ENCODE measurements at regions not wholly inside any gene's neighbourhood (a gene's known extent, or its start where the extent isn't known, plus 50 kb on each side); places are given as distances from the start of the nearest gene placed in this dataset.

DNA sequence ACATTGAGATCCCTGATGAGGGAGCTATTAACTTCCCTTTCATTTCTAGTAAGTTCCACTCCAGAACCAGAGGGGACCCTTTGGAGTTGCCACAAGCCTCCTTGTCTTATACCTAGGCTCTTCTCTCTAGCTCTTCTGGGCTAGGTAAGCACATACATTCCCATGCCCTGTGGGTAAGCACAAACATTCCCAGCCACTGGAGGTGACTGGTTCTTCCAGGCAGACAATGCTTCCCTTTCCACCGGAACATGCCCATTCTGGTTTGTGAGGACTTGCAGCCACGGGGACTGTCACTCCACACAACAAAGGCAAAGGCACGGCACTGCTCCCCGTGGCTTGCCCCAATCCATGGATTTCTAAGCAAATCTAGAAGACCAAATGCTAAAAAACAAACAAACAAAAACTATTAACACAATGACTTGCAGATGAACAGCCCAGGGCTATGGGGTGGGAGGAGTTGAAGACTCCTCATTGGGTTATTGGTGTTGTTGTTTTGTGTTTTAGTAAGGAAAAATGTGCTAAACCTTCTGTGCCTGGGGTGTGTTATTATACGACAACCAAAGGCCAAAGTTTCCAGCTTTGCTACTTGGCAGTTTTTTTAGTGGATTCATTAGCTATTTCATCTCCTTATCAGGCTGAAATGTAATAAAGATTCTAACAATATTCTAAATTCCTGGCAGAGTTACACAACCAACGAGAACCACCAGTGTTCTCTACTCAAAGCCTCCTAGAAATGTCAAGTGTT, 276.2 kb downstream of the SYK start:
- H3K27ac ChIP-seq: peak overlapping the region in 3 of 4 donors; percentile 24 to 72 (median 66)
- no peaks in the 10 kb centered on the region for H3K27me3 ChIP-seq
- TF ChIP-seq CTCF (IDR thresholded peaks at IDR 0.05) (no peak), EP300 (IDR thresholded peaks at IDR 0.05) (no peak), POLR2A (IDR thresholded peaks at IDR 0.05) (no peak)
- H3K9me3 ChIP-seq: no peaks in the 10 kb centered on the region
- 58 to 66% methylated on average over 6 of the region's 6 CpGs for WGBS, 2 donors
- no peak for DNase-seq (ENCODE audit: low spot score in 2 of 2)
- no peaks in the 10 kb centered on the region for H3K36me3 ChIP-seq
- no peaks in the 10 kb centered on the region for H3K4me1 ChIP-seq
- no peak overlapping the region for H3K4me3 ChIP-seq

DNA sequence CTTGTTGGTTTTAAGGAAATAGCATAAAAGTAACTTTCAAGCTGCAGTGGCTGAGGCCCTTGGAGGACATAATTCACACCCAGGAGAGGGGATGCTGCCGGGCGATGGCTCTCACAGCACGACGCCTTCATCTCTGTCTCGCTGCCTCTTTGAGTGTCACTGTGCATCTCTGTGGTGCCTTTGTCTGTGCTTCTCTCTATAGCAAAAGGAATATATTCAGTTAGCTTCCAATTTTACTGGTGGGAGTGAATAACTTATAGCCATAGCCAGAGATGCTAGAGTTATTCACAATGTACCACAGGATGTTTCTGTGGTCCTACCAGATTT, 276.7 kb downstream of the SYK start:
- no peak for DNase-seq (ENCODE audit: low spot score in 2 of 2)
- TF ChIP-seq CTCF (IDR thresholded peaks at IDR 0.05) (no peak), POLR2A (IDR thresholded peaks at IDR 0.05) (no peak), EP300 (IDR thresholded peaks at IDR 0.05) (no peak)
- Histone ChIP-seq H3K36me3 (no peaks in the 10 kb centered on the region), H3K27ac (peak overlapping the region in 2 of 4 donors; percentile 16 to 72), H3K27me3 (no peaks in the 10 kb centered on the region), H3K9me3 (no peaks in the 10 kb centered on the region), H3K4me1 (no peaks in the 10 kb centered on the region), H3K4me3 (no peak overlapping the region)
- 72 to 82% methylated on average over 5 of the region's 5 CpGs for WGBS, 2 donors

DNA sequence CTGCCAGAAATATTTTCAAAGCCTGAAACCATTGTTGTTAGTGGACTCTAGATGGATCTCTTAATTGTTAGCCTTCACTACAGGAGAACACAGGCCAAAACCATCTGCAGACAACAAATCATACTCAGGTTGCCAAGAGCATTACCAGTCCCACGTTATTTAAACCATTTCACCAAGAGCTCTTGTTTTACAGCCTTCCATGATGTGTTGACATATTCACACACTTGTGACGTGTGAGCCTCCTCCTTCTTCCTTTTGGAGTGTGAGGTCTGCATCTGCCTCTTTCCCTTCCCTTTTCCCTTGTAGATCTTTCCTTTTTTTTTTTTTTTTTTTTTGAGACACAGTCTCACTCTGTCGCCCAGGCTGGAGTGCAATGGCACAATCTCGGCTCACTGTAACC, 279.0 kb downstream of the AUH start:
- no peaks in the 10 kb centered on the region for H3K36me3 ChIP-seq
- no peaks in the 10 kb centered on the region for H3K9me3 ChIP-seq
- 79 to 81% methylated on average over 4 of the region's 4 CpGs for WGBS, 2 donors
- no peaks in the 10 kb centered on the region for H3K4me1 ChIP-seq
- no peak for TF ChIP-seq EP300 (IDR thresholded peaks at IDR 0.05)
- no peak for TF ChIP-seq POLR2A (IDR thresholded peaks at IDR 0.05)
- TF ChIP-seq CTCF (IDR thresholded peaks at IDR 0.05): no peak
- H3K27me3 ChIP-seq: no peaks in the 10 kb centered on the region
- no peak overlapping the region for H3K4me3 ChIP-seq
- no peak overlapping the region for H3K27ac ChIP-seq
- no peak for DNase-seq (ENCODE audit: low spot score in 2 of 2)

- Histone ChIP-seq H3K4me1 (no peaks in the 10 kb centered on the region), H3K36me3 (no peaks in the 10 kb centered on the region), H3K4me3 (no peak overlapping the region), H3K9me3 (no peaks in the 10 kb centered on the region), H3K27me3 (no peaks in the 10 kb centered on the region), H3K27ac (no peak overlapping the region)
- TF ChIP-seq POLR2A (IDR thresholded peaks at IDR 0.05) (no peak), CTCF (IDR thresholded peaks at IDR 0.05) (no peak), EP300 (IDR thresholded peaks at IDR 0.05) (no peak)
- no peak for DNase-seq (ENCODE audit: low spot score in 2 of 2)
- WGBS, 2 donors: 81 to 82% methylated on average over 2 of the region's 2 CpGs
Observed at GRCh38 chr9:91084896-91085516, 276.7 kb downstream of the AUH start.

DNA sequence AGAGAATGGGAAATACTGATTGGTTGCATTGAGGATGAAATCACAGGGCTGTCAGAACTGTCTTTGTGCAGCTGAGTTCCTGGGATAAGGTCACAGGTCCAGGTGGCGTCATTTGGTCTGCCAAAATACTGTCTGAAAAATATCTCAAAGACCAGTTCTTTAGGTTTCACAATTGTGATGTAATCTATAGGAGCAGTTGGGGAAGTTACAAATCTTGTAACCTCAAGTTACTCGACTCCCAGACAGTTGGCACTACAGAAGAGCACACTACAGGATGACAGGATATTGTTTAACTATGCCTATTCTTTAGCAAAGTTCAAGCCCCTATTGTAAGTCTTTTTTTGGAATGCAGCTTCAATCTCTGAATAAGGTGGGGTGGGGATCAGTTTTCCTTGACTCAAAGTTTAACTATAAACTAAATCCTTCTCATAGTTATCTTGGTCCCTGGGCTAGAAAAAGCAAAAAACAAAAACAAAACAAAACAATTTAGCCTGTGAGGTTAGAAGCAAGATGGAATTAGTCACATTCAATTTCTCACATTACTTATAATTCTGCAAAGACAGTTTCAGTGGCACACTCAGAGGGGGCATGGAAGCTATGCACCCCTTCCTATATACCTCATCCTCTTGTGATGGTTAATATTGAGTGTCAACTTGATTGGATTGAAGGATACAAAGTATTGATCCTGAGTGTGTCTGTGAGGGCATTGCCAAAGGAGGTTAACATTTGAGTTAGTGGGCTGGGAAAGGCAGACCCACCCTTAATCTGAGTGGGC, 276.0 kb downstream of the AUH start:
- no peak overlapping the region for H3K27ac ChIP-seq
- no peaks in the 10 kb centered on the region for H3K4me1 ChIP-seq
- 68 to 71% methylated on average over 2 of the region's 2 CpGs for WGBS, 2 donors
- H3K27me3 ChIP-seq: no peaks in the 10 kb centered on the region
- TF ChIP-seq POLR2A (IDR thresholded peaks at IDR 0.05) (no peak), CTCF (IDR thresholded peaks at IDR 0.05) (no peak), EP300 (IDR thresholded peaks at IDR 0.05) (no peak)
- no peak for DNase-seq (ENCODE audit: low spot score in 2 of 2)
- H3K36me3 ChIP-seq: no peaks in the 10 kb centered on the region
- H3K9me3 ChIP-seq: no peaks in the 10 kb centered on the region
- H3K4me3 ChIP-seq: no peak overlapping the region
